GM19238 (cell line): ENCODE measurements at regions not wholly inside any gene's neighbourhood (a gene's known extent, or its start where the extent isn't known, plus 50 kb on each side); places are given as distances from the start of the nearest gene placed in this dataset.
"Not testable (repeated sequence)": the region's sequence is repeated elsewhere in the genome, so short reads cannot be mapped to it uniquely, and the experiment has no call there.

Source experiments
- DNase-seq: peaks from one replicate; pipeline ENCODE4 v3.0.0; 2011; ENCODE audit warnings: low spot score; ENCODE audit not compliant: insufficient read length

DNA sequence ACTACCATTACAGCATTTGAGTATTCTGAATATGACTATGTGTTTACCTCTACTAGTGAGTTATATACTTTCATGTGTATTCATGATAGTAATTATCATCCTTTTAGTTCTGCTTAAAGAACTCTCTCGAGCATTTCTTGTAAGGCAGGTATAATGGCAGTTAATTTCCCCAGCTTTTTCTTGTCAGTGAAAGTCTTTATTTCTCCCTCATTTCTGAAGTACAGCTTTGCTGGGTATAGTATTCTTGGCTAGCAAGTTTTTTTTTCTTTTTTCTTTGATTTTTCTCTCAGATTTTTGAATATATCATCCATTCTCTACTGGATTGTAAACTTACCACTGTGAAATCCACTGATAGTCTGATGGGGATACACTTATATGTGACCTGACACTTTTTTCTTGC is 165.9 kb upstream of the ARHGAP5 start:
- no peak for DNase-seq

DNA sequence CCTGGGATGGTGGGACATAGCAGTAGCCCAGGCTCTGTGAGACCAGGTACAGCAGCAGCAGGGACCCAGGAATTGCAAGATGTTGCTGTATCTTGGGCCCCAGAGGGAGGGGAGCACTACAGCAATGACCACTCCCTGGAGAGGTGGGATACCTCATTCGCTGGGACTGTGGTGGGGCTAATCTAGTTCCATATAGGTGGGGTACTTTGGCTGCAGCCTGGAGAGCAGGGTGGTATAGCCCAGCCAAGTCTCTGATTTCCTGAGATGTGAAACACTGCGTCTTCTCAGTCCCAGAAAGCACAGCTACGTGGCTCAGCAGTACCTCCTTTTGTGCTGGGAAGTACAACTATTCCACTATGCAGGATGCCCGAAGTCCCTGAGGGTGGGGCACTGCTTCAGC is 163.7 kb upstream of the ARHGAP5 start:
- no peak for DNase-seq

DNA sequence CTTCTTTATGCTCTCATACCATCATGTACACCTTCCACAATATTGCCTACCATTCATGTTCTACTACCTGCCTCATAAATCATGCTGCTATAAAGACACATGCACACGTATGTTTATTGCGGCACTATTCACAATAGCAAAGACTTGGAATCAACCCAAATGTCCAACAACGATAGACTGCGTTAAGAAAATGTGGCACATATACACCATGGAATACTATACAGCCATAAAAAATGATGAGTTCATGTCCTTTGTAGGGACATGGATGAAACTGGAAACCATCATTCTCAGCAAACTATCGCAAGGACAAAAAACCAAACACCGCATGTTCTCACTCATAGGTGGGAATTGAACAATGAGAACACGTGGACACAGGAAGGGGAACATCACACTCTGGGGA is 158.8 kb upstream of the ARHGAP5 start:
- DNase-seq: not testable (repeated sequence)

DNA sequence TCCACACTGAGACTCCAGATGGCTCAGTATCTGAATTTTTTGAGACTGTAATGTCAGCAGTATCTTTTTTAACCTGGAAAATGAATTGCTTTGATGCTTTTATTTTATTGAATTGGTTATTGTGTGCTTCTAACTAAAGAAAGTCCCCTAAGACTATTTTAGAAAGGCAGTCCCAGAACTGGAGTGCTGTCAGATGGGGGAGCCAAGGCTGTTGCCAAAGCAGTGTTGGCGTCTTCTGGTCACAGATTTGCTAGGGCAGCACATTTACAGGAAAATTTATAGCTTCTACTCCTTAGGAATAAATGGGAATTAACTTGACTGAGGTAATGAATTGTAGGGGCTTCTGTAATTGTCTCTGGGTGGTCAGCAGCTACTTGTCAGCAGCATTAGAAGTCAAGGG is 157.1 kb upstream of the ARHGAP5 start:
- no peak for DNase-seq

DNA sequence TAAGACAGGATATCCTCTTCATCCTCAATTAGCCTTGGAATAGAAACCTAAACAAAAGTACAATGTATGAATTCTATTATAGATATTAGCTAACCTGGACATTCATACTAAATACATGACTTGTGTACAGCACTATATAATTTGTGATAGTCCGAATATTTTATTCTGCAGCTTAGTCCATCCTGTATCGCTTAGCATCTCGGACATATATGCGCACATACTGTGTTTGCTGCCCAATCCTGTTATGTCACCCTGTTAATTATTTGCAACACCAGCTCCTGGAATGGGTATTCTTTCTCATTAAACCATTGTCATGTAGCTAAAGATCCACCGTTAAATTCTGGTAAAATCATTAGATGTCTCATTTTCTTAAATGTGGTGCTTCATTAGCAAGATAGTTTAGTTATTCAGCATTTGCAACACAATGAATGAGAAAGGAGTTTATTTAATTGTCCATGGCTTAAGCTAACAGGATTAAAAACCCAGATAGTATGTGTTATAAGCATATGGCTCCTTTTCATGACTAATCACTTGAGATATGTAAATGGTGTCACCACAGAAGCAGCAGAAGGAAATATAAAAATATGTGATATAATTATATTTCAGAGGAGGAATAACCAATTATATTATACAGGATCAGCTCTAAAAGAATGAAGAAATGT is 156.0 kb upstream of the ARHGAP5 start:
- no peak for DNase-seq

DNA sequence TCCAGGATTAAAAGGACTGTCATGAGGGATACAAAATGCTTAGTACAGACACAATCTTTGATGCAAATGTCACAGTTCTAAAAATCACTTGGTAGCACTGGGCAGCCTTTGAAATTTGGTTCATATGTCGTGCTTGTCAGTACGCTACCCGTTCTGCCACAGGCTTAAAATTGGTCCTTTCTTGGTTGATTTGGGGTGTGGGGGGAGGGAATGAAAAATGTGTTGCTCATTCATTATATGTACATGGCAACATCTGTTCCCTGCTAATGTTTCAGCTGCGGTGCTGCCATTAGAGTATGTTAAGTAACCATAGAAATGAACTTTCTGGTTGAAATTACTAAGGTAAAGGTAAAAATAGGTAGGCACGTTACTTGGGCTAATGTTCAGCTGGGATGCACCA is 155.4 kb upstream of the ARHGAP5 start:
- DNase-seq: no peak

DNA sequence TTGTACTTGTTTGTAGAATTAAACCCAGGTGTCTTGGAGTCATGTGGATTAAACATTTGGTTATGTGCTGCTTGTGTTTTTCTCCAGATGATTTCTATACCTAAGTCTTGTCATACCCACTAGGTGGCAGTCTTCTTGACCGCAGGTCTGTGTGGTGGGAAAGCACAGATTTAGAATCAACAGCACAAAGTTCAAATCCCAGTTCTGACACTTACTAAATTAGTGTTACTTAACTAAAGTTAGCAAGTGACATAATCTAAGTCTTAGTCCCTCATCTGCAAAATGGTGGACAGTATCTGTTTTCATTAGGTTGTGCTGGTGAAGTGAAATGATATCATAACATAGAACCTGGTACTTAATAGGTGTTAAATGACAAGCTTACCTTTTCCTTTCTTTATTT is 151.0 kb upstream of the ARHGAP5 start:
- peak; percentile 25 for DNase-seq

DNA sequence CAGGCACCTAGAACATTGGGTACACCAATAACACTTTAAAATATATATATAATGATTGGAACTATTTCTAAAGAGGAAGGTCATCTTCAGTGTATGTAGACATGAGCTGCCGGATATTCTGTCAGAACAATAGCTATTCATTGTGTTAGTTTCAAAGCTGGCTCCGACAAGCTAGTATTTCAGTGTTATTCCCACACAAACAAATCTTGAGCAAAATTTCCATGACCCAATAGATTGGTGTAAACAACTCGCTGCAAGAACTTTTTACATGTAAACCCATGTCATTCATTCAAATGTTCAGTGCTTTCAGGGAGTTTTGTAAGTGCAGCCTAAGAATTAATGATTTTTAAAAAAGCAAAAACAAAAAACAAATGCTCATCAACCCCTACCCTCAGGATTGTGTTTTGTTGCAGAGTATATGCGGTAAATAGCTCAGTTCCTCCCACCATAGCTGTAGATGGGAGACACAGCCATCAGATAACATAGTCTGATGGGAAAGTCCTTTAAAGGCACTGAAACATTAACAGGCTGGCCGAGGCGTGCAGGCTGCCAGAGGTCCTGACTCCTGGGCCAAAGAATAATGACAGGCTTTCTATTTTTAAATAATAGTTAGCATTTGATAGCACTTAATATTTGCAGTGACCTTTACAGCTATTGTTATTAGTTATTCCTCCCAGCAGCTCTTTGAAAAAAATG is 150.3 kb upstream of the ARHGAP5 start:
- no peak for DNase-seq

DNA sequence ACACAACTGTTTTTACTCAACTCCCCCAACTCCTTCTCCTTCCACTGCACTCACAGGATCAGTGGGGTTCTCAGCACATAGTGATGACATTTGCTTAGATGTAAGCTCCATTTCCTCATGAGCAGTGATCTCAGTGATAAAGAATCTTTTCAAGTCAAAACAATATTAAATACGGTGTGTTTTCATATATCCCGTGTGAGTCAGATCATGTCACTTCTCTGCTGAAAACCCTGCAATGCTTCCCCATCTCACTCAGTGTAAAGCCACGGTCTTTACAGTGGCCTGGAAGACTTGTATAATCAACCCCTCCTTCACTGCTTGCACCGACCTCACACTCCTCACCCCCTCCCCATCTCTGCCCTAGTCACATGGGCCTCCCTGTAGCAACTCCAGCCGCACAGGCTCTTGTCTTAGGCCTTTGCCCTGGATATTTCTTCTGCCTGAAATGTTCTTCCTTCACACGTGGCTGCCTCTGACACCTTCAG is 149.7 kb upstream of the ARHGAP5 start:
- DNase-seq: no peak

DNA sequence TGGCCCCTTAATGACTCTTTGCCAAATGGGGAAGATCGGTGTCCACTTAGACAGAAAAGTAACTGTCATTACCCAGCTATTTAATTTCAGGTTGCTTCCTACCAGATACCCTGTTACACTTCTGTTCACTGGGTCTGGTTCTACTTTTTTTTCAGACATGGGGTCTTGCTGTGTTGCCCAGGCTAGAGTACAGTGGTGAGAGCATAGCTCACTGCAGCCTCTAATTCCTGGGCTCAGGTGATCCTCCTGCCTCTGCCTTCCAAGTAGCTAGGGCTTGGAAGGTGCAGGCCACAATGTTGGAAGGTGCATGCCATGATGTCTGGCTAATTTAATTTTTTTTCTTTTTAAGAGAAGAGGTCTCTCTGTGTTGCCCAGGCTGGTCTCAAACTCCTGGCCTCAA is 147.0 kb upstream of the ARHGAP5 start:
- DNase-seq: no peak

DNA sequence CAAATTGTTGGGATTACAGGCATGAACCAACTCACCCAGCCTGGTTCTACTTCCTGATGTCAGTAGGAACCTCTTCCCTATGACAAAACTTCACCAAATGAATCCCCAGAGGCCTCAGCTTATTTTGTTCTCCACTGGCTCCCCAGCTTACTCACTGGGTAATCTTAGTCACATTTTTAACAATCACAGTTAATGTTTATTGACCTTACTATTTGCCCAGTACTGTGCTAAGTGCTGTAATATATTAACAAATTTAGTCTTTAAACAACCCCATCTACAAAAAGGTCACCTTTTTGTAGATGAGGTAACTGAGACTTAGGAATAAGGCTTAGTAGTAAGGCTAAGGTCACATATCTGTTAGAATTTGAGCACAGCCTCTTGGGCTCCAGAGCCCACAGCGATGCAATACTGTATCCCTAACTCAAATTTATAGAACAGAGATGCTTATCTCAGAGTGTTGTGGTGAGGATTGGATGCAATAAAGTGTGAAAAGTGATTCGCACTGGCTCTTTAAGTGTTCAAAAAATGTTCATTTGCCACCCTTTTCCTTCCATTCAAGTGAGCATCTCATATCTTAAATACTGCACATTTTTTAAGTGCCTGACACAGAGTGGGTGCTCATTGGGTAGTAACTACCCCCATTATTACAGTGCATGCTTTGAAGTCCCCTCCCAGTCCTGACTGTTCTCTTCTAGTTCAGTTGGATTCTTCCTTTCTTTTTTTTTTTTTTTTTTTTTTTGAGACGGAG is 146.4 kb upstream of the ARHGAP5 start:
- DNase-seq: no peak

DNA sequence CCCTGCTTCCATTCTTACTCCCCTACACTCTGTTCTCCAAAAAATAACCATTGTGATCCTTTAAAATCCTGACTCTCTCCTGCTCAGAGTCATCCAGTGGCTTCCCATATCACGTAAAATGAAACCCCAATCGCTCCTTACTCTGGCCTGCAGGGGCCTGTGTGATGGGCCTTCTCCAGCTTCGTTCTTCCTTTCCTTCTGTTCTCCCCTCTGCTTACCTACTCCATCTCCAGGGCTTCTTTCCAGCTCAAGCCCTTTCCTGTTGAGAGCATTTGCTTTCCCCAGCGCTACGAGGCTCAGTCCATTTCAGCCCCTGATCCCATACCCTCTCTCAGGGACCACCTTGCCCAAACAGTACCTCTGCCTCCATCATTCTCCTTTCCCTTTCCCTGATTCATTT is 144.4 kb upstream of the ARHGAP5 start:
- DNase-seq: no peak

DNA sequence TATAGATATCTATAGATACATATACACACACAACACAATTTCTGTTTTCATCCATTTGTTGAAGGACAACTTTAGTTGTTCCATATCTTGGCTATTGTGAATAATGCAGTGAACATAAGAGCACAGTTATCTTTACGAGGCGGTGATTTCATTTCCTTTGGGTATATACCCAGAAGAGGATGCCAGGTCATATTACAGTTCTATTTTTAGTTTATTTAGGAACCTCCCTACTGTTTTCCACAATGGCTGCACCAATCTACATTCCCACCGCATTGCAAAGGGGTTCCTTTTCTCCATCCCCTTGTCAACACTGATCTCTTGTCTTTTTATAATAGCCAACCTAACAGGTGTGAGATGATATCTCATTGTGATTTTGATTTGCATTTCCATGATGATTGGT is 143.4 kb upstream of the ARHGAP5 start:
- DNase-seq: no peak

DNA sequence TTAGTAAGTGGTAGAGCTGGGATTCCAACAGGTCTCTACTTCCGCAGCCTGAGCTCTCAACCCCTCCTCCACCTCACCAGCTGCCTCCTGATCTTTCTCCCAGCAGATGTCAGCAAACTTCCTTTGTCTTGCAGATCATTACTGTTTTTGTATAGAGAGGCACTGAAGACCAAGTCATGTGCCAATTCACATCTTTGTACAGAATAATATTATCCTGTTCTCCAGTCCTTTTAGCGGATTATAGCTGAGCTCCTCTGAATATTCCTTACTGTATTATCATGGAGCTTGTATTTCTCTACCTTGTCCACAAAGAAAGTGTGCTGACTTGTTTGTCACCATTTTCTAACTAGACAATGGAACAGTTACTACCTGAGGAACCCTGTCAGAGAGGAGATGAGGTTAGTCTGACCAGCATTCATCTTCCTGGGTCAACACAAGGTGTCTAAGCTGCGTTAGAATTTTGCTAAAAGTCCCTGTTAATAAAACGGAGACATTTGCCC is 142.3 kb upstream of the ARHGAP5 start:
- DNase-seq: no peak

DNA sequence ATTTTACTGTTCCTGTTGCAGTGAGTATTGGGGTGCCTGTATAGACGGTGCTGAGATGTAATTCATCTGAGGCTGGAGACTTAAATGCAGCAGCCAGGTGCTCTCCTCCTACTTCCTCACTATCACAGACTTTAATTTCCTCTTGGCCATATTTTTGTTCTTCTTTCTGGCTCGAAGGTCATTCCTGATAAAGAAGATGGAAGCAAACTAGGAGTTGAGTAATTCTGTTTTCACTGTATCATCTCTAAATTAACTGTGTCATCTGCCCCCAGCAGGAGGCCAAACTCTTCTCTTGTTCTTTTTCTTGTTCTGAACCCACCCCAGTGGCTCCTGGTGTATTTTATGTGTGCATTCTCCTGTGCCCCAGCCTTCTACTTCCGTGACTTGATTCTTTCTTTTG is 141.7 kb upstream of the ARHGAP5 start:
- no peak for DNase-seq

DNA sequence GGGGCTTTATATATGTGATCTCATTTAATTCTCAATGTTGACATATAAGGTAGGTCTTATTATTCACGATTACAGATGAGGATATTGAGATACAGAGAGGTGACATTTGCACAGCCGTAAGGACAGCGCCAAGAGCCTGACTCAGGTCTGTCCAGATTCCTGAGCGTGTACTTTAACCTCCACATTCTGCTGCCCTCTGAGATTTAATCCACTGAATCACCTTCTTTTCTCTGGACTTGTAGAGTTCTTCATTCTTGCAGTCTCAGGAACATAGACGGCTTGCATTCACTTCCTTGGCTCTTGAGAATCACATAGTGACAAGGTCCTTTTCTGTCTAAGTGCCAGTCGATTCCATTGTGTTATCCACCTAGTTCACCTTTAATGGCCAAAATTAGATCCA is 141.0 kb upstream of the ARHGAP5 start:
- no peak for DNase-seq

DNA sequence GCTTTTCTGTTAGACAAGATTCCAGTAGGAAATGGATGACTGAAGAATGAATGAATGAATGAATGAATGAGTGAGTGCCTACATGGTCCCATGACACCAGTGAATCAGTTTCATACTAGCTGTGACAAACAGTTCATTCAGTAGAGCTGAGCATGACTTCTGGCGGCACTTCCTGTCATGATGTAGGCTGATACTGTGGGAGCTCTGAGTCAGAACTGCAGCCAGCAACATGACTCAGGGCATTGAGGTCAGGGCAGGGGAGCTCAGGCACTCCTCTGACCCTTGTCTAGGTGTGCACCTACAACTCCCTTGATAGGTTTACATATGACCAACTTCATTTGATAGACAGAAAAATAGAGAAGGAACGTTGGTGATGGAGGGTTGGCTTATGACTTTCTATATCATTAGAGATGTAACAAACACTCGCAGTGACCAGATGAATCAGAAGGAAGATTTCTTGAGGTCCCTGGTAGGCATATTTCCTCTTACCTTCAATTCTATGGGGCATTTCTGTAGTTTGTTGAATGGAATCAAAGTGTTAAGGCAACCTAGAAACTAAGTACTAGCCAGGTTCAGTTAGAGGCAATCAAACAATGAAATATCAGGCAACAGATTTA is 139.3 kb upstream of the ARHGAP5 start:
- peak; percentile 20 for DNase-seq

DNA sequence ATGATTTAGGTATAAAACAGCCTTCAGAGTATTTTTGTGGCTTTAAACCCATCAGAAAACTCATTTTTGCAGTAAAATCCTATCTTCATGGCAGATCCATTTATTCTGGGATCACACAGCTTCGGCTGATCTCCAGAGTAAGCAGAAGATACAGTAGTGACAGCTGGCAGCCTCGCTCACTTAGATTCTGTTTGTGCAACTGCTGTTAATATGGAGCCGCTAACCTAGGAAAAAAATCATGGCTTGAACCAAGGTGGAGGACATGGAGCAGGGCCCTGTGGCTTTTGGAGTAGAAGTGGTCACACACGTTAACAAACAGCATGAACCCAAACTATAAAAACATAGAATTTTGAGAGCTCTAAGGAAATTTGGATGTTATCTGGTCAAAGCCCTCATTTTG is 137.2 kb upstream of the ARHGAP5 start:
- DNase-seq: no peak

DNA sequence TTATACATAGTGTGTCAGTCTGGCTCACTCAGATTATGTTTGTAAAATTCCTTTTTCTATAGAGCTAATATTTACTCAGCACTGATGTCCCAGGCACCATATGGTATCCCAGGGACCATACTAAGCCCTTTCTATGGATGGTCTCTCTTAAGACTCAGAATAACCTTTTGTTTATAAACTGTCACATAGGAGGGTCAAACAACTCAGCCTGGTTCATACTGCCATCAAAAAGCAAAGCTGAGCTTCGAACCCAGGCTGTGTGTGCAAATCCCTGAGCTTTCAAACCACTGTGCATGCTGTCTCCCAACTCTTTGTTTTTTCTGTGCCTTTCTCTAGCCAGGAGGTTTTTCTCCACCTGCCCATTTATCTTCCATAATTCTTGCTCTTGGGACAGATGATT is 135.6 kb upstream of the ARHGAP5 start:
- no peak for DNase-seq

DNA sequence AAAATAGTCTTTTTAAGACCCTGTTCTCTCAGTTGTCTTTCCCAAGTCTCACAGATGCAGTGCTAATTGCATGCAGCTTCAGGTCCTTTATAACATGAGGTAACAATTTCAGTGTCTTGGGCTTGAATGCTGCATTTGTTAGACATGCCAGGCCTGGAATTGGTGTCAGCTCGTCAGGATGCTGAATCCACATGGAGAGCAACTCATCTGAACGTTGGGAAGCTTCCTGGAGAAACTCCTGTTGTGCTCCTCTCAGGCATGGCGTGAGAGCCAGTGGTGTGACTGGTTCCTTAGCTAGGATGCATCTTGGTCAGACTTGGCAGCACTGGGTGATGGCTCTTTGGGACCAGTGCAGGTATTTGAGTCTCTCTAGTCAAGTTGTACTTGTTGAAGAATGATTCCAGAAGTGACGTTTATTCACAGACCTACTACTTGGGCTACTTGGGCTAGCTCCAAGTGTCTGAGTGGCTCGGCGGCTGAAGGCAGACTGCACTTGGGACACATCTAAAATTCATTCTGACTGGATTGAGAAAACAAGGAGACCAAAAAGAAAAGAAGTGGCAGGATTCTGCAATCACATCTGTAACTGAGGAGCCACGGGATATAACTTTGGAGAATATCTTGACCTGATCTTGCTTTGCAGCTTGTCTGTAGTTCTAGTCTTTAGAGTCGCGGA is 134.8 kb upstream of the ARHGAP5 start:
- DNase-seq: no peak

DNA sequence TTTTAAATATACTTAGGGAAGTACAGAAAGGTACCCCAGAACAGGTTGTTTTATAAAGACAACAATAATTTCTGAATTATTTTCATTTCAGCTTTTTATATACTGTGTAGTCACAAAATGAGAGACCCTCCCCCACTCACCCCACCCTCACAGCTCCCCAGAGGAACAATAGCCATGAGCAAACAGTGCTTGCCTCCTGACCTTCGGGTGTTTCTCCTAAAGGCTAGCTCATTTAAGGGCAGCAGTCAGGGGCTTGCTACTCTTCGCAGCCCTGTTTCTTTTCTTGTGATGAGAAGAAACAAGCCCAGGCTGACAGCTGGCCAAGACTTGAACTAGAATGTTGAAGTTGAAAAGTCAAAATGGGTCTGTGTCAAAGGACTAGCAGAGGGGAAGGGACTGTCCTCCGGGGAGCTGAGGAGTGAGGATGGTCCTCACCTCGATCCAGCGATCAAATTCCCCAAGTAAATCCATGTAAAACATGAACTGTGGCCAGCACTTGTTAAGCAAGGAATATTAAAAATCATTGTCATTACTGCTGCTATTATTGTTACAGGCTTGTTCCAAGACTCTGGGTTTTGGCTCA is 133.8 kb upstream of the ARHGAP5 start:
- DNase-seq: no peak
